ENCODE measurements at regions not wholly inside any gene's neighbourhood (a gene's known extent, or its start where the extent isn't known, plus 50 kb on each side); places are given as distances from the start of the nearest gene placed in this dataset.

- Histone ChIP-seq H3K27ac (ENCODE audit: low read depth, low read length) (no peak overlapping the region), H4K20me1 (replicated peaks in 1 of 2; ENCODE audit: control insufficient read depth in 1 of 2, insufficient read depth in 2 of 2, low read length in 2 of 2) (no peaks in the 10 kb centered on the region), H3K23me2 (ENCODE audit: low read depth, low read length) (peaks cover 2% of the 10 kb centered on the region; the same call in 1 of the 2 replicates), H3K79me2 (ENCODE audit: control insufficient read depth in 1 of 2, insufficient read depth in 2 of 2, low read length in 2 of 2) (no peaks in the 10 kb centered on the region), H2BK20ac (ENCODE audit: low read length) (no peak overlapping the region), H3K4ac (replicated peaks; ENCODE audit: insufficient read length, low read depth, low read length) (no peak overlapping the region), H3K79me1 (ENCODE audit: low read depth, low read length) (no peaks in the 10 kb centered on the region), H3K18ac (ENCODE audit: extremely low read depth, low read length) (no peak overlapping the region), H3K4me3 (ENCODE audit: extremely low read depth in 1 of 4, insufficient read depth in 2 of 4, low read depth in 3 of 4, low read length in 4 of 4) (no peak overlapping the region), H3K27me3 (replicated peaks in 1 of 4; ENCODE audit: control insufficient read depth in 3 of 4, extremely low read depth in 1 of 4, insufficient read depth in 3 of 4, low read length in 3 of 4) (no peaks in the 10 kb centered on the region; a peak in 1 of 7 replicates), H2AFZ (ENCODE audit: low read length) (no peak overlapping the region), H4K91ac (replicated peaks; ENCODE audit: insufficient read length, low read length) (no peak overlapping the region), H3K9ac (replicated peaks in 1 of 4; ENCODE audit: extremely low read depth in 1 of 4, low read depth in 3 of 4, low read length in 3 of 4) (no peak overlapping the region), H3K4me1 (replicated peaks in 1 of 4; ENCODE audit: control insufficient read depth in 3 of 4, insufficient read depth in 4 of 4, low read length in 3 of 4) (peaks cover 0 to 4% (median 3%) of the 10 kb centered on the region in 4 experiments; a peak in 2 of 7 replicates), H2BK12ac (ENCODE audit: low read depth, low read length) (no peak overlapping the region), H3K9me3 (ENCODE audit: insufficient read depth in 2 of 2, low read depth in 1 of 2, low read length in 1 of 2) (no peaks in the 10 kb centered on the region), H3K23ac (ENCODE audit: insufficient read length) (no peak overlapping the region), H2BK5ac (ENCODE audit: low read depth, low read length) (no peak overlapping the region), H2BK15ac (ENCODE audit: low read length) (no peak overlapping the region), H2BK120ac (replicated peaks; ENCODE audit: low read depth, low read length) (no peak overlapping the region), H4K8ac (ENCODE audit: extremely low read depth, insufficient read depth, low read length) (no peak overlapping the region), H3K36me3 (ENCODE audit: control insufficient read depth in 2 of 4, insufficient read depth in 4 of 4, low read length in 3 of 4) (no peaks in the 10 kb centered on the region), H3K14ac (ENCODE audit: insufficient read length) (no peak overlapping the region), H3K56ac (replicated peaks; ENCODE audit: insufficient read length, low read depth, low read length) (no peak overlapping the region), H4K5ac (ENCODE audit: insufficient read length, low read depth, low read length) (no peak overlapping the region), H2AK5ac (ENCODE audit: low read depth, low read length) (no peak overlapping the region), H3K4me2 (ENCODE audit: insufficient read depth in 1 of 2, low read depth in 2 of 2, low read length in 2 of 2) (no peak overlapping the region; a peak in 1 of 4 replicates)
- ChIA-PET POLR2A (ENCODE audit: partially characterized antibody) (no interaction called here), CTCF (ENCODE audit: partially characterized antibody) (interaction anchor here (0.7 to 1.4 kb wide), 5 partner anchors 18 to 217 kb away, joined by 3 to 7 read pairs (median 3); no protein-coding TSS in a partner anchor)
- DNase-seq (ENCODE audit: low read depth in 1 of 2, low spot score in 2 of 2), result no peak
- FAIRE-seq, result no peak
- WGBS, 2 experiments (ENCODE audit: extremely low coverage in 1 of 2, insufficient coverage in 1 of 2, insufficient read length in 1 of 2, insufficient replicate concordance in 2 of 2, low coverage in 1 of 2, low lambda C conversion rate in 2 of 2, missing lambda C conversion rate in 1 of 2), result 61% methylated on average over 8 of the region's 8 CpGs; no CpG with 5 or more reads in 1 of the 2 experiments
- TF ChIP-seq SIN3A (conservative IDR thresholded peaks at IDR 0.05 in 1 of 2, IDR thresholded peaks at IDR 0.05 in 1 of 2; ENCODE audit: low read depth in 1 of 2, low read length in 2 of 2) (no peak), CHD2 (IDR thresholded peaks at IDR 0.05; ENCODE audit: low read length) (no peak), KDM5A (IDR thresholded peaks at IDR 0.05; ENCODE audit: low read length) (no peak), RBBP5 (IDR thresholded peaks at IDR 0.05; ENCODE audit: borderline replicate concordance, low read depth, low read length) (no peak), PHF8 (conservative IDR thresholded peaks at IDR 0.05; ENCODE audit: low read depth, low read length) (no peak), CHD1 (IDR thresholded peaks at IDR 0.05; ENCODE audit: low read depth, low read length) (no peak), KDM4A (IDR thresholded peaks at IDR 0.05; ENCODE audit: low read depth, low read length, severe bottlenecking) (no peak), CEBPB (IDR thresholded peaks at IDR 0.05; ENCODE audit: low read depth, low read length) (no peak), TBP (IDR thresholded peaks at IDR 0.05; ENCODE audit: low read depth, low read length) (no peak), CBX5 (IDR thresholded peaks at IDR 0.05; ENCODE audit: low read depth, low read length) (no peak), GABPA (IDR thresholded peaks at IDR 0.05; ENCODE audit: borderline replicate concordance, insufficient read depth, low read length) (no peak), E2F6 (IDR thresholded peaks at IDR 0.05) (no peak), SRF (IDR thresholded peaks at IDR 0.05; ENCODE audit: low read depth, low read length) (no peak)
Observed at GRCh38 chr13:97142452-97142851, 79.7 kb upstream of the MBNL2 start.
